Loucy (cell line): ENCODE measurements at regions not wholly inside any gene's neighbourhood (a gene's known extent, or its start where the extent isn't known, plus 50 kb on each side); places are given as distances from the start of the nearest gene placed in this dataset.

Experiments
- H2AFZ ChIP-seq: fragments of 200-600 bp; sonication (generic); 2 replicates; pipeline ENCODE4 v1.6.0; 2016; ENCODE audit warnings: antibody characterized with exemption, mild to moderate bottlenecking, low read length, moderate library complexity
- H3F3A ChIP-seq: fragments of 200-600 bp; 2 replicates; pipeline ENCODE4 v1.6.0; 2016; ENCODE audit warnings: antibody characterized with exemption, low read depth, mild to moderate bottlenecking
- H3K27me3 ChIP-seq: fragments of 200-600 bp; sonication (generic); 2 replicates; pipeline ENCODE4 v1.6.1; 2014; ENCODE audit warnings: low read length, mild to moderate bottlenecking; ENCODE audit not compliant: insufficient read depth, poor library complexity, severe bottlenecking
- H3K36me3 ChIP-seq: fragments of 200-600 bp; sonication (generic); 2 replicates; pipeline ENCODE4 v1.6.1; 2016; ENCODE audit warnings: low read length; ENCODE audit not compliant: insufficient read depth
- H3K4me1 ChIP-seq: fragments of 200-600 bp; sonication (generic); 2 replicates; pipeline ENCODE4 v1.5.1; 2014; ENCODE audit warnings: low read length, mild to moderate bottlenecking; ENCODE audit not compliant: insufficient read depth, poor library complexity, severe bottlenecking
- H3K4me2 ChIP-seq: fragments of 200-600 bp; sonication (generic); 2 replicates; pipeline ENCODE4 v1.6.0; 2014; ENCODE audit warnings: antibody characterized with exemption, low read length, low read depth, mild to moderate bottlenecking; ENCODE audit not compliant: poor library complexity, severe bottlenecking
- H3K4me3 ChIP-seq: fragments of 200-600 bp; sonication (generic); 2 replicates; pipeline ENCODE4 v1.5.1; 2014; ENCODE audit warnings: low read length, mild to moderate bottlenecking, mixed read lengths; ENCODE audit not compliant: poor library complexity, severe bottlenecking
- H3K79me2 ChIP-seq: fragments of 200-600 bp; sonication (generic); 2 replicates; pipeline ENCODE4 v1.6.1; 2014; ENCODE audit warnings: low read length; ENCODE audit not compliant: insufficient read depth
- H3K9ac ChIP-seq: fragments of 200-600 bp; sonication (generic); 2 replicates; pipeline ENCODE4 v1.6.0; 2014; ENCODE audit warnings: mild to moderate bottlenecking, low read depth, low read length, moderate library complexity; ENCODE audit not compliant: poor library complexity, severe bottlenecking
- H3K9me2 ChIP-seq: fragments of 200-600 bp; sonication (generic); replicated peaks from 2 replicates; pipeline ENCODE4 v1.6.1; 2016; ENCODE audit warnings: low read depth, low read length, mixed read lengths
- H3K9me3 ChIP-seq: fragments of 200-600 bp; sonication (generic); 2 replicates; pipeline ENCODE4 v1.6.1; 2014; ENCODE audit warnings: mild to moderate bottlenecking, antibody characterized with exemption, low read length, low read depth; ENCODE audit not compliant: insufficient read depth
- H4K20me1 ChIP-seq: fragments of 200-600 bp; sonication (generic); 2 replicates; pipeline ENCODE4 v1.6.0; 2014; ENCODE audit warnings: antibody characterized with exemption, low read length, mild to moderate bottlenecking; ENCODE audit not compliant: insufficient read depth, poor library complexity, severe bottlenecking
- CTCF ChIP-seq: fragments of 200-600 bp; sonication (generic); conservative IDR thresholded peaks from 2 replicates; pipeline ENCODE4 v1.5.1; 2014; ENCODE audit warnings: mild to moderate bottlenecking, antibody characterized with exemption, low read length
- EZH2phosphoT487 ChIP-seq: fragments of 200-600 bp; IDR thresholded peaks from 2 replicates; pipeline ENCODE4 v1.6.1; 2018; ENCODE audit warnings: antibody characterized with exemption, mild to moderate bottlenecking, moderate library complexity, borderline replicate concordance

GRCh38 chr16:26802965-26803364 is 263.8 kb upstream of the C16orf82 start:
- Histone ChIP-seq H3K4me2 (no peak overlapping the region), H4K20me1 (no peaks in the 10 kb centered on the region), H3K79me2 (no peaks in the 10 kb centered on the region), H3F3A (no peaks in the 10 kb centered on the region), H3K4me1 (no peaks in the 10 kb centered on the region), H2AFZ (no peak overlapping the region), H3K4me3 (no peak overlapping the region), H3K9ac (no peak overlapping the region), H3K9me2 (no peaks in the 10 kb centered on the region), H3K36me3 (no peaks in the 10 kb centered on the region), H3K27me3 (no peaks in the 10 kb centered on the region), H3K9me3 (no peaks in the 10 kb centered on the region)
- no peak for TF ChIP-seq CTCF
- TF ChIP-seq EZH2phosphoT487 = no peak

- H3K4me2 ChIP-seq = no peak overlapping the region
- no peak overlapping the region for H3K9ac ChIP-seq
- no peaks in the 10 kb centered on the region for H3K79me2 ChIP-seq
- no peaks in the 10 kb centered on the region for H3K4me1 ChIP-seq
- no peak overlapping the region for H2AFZ ChIP-seq
- no peaks in the 10 kb centered on the region for H3K9me3 ChIP-seq
- no peaks in the 10 kb centered on the region for H3K36me3 ChIP-seq
- H3F3A ChIP-seq = no peaks in the 10 kb centered on the region
- H3K27me3 ChIP-seq = no peaks in the 10 kb centered on the region
- no peaks in the 10 kb centered on the region for H4K20me1 ChIP-seq
- TF ChIP-seq EZH2phosphoT487 = no peak
- no peak for TF ChIP-seq CTCF
- H3K4me3 ChIP-seq = no peak overlapping the region
- no peaks in the 10 kb centered on the region for H3K9me2 ChIP-seq
Observed at GRCh38 chr16:26806657-26807056, 260.1 kb upstream of the C16orf82 start.

- TF ChIP-seq CTCF = no peak
- no peak for TF ChIP-seq EZH2phosphoT487
- Histone ChIP-seq H4K20me1 (no peaks in the 10 kb centered on the region), H3K9me3 (no peaks in the 10 kb centered on the region), H3F3A (no peaks in the 10 kb centered on the region), H3K79me2 (no peaks in the 10 kb centered on the region), H3K9me2 (no peaks in the 10 kb centered on the region), H3K36me3 (no peaks in the 10 kb centered on the region), H3K27me3 (no peaks in the 10 kb centered on the region), H3K9ac (no peak overlapping the region), H3K4me2 (no peak overlapping the region), H3K4me3 (no peak overlapping the region), H2AFZ (no peak overlapping the region), H3K4me1 (no peaks in the 10 kb centered on the region)
Observed at GRCh38 chr16:26809461-26809860, 257.3 kb upstream of the C16orf82 start.
